Astrocyte (in vitro differentiated cells and primary cell): ENCODE measurements at regions not wholly inside any gene's neighbourhood (a gene's known extent, or its start where the extent isn't known, plus 50 kb on each side); places are given as distances from the start of the nearest gene placed in this dataset.

Experiments
- EZH2 ChIP-seq: IDR thresholded peaks from 2 replicates; pipeline ENCODE4 v1.6.1; 2012; ENCODE audit warnings: mild to moderate bottlenecking, low read length, inconsistent platforms; ENCODE audit not compliant: insufficient read depth
- TF ChIP-seq, protein P1 (sequence below): IDR thresholded peaks from 2 replicates; pipeline ENCODE4 v1.5.1; 2011; ENCODE audit warnings: low read depth, mild to moderate bottlenecking, inconsistent platforms, low read length, moderate library complexity; ENCODE audit not compliant: insufficient read depth

DNA sequence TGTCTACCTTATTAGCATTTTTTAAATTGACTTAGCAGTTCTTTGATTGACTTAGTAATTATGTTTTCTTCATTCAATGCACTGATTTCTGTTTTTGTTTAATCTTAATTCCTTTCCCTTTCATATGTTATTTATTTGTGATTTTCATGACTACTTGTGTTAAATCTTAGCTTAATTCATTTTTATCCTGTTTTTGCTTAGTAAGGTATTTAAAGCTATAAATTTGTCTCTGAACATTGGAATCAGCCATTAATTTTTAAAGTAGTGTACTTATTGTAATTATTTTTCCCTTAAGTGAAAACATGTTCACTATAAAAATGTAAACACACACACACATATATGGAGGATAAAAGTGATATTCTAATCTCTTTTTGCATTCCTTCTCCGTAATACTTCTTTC is 109.1 kb upstream of the DIPK2B start:
- TF ChIP-seq, protein P1, sequence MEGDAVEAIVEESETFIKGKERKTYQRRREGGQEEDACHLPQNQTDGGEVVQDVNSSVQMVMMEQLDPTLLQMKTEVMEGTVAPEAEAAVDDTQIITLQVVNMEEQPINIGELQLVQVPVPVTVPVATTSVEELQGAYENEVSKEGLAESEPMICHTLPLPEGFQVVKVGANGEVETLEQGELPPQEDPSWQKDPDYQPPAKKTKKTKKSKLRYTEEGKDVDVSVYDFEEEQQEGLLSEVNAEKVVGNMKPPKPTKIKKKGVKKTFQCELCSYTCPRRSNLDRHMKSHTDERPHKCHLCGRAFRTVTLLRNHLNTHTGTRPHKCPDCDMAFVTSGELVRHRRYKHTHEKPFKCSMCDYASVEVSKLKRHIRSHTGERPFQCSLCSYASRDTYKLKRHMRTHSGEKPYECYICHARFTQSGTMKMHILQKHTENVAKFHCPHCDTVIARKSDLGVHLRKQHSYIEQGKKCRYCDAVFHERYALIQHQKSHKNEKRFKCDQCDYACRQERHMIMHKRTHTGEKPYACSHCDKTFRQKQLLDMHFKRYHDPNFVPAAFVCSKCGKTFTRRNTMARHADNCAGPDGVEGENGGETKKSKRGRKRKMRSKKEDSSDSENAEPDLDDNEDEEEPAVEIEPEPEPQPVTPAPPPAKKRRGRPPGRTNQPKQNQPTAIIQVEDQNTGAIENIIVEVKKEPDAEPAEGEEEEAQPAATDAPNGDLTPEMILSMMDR: no peak
- TF ChIP-seq EZH2: no peak
